ENCODE measurements at regions not wholly inside any gene's neighbourhood (a gene's known extent, or its start where the extent isn't known, plus 50 kb on each side); places are given as distances from the start of the nearest gene placed in this dataset.

DNA sequence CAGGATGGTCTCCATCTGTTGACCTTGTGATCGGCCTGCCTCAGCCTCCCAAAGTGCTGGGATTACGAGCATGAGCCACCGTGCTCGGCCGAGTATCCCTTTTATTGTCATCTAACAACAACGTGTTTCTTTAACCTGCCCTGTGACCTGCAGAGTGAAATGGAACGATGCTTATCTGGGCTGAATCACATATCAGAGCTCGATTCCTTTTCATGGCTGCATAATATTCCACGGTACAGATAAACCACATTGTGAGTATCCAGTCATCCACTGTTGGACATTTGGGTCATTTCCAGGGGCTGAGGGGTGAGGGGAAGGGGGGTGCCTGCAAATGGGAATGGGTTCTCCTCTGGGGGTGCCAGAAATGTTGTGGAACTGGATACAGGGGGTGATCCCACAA, 260.0 kb downstream of the ASMT start:
- TF ChIP-seq TAF1 (IDR thresholded peaks at IDR 0.05; ENCODE audit: low read depth, low read length) (no peak), POLR2AphosphoS5 (IDR thresholded peaks at IDR 0.05; ENCODE audit: low read depth, low read length) (no peak), POLR2A (IDR thresholded peaks at IDR 0.05; ENCODE audit: low read depth, low read length) (no peak), SPI1 (IDR thresholded peaks at IDR 0.05; ENCODE audit: low read depth, low read length) (no peak)

Measured in GM12891 (cell line).